B cell (primary cell): ENCODE measurements at regions not wholly inside any gene's neighbourhood (a gene's known extent, or its start where the extent isn't known, plus 50 kb on each side); places are given as distances from the start of the nearest gene placed in this dataset.
"Not testable (repeated sequence)": the region's sequence is repeated elsewhere in the genome, so short reads cannot be mapped to it uniquely, and the experiment has no call there.

Experiments
- CTCF ChIP-seq: fragments of 200-600 bp; IDR thresholded peaks from one replicate; pipeline ENCODE4 v1.8.0; 2022; ENCODE audit warnings: antibody characterized with exemption, mild to moderate bottlenecking
- EZH2 ChIP-seq: IDR thresholded peaks from 2 replicates; pipeline ENCODE4 v1.6.1; 2012; ENCODE audit warnings: borderline replicate concordance, low read depth, mild to moderate bottlenecking, moderate library complexity, low read length; ENCODE audit not compliant: insufficient read depth, poor library complexity, severe bottlenecking

- TF ChIP-seq CTCF, EZH2: not testable (repeated sequence)
Observed at GRCh38 chr11:3509563-3509962, 130.6 kb upstream of the ZNF195 start.
